ENCODE measurements at regions not wholly inside any gene's neighbourhood (a gene's known extent, or its start where the extent isn't known, plus 50 kb on each side); places are given as distances from the start of the nearest gene placed in this dataset.

GRCh38 chr6:166779963-166780683, 153.1 kb upstream of the RPS6KA2 start:
- POLR2A ChIA-PET: no interaction called here
- H3K4me3 ChIP-seq (ENCODE audit: low read depth, low read length, poor library complexity, severe bottlenecking): no peak overlapping the region
- DNase-seq (ENCODE audit: low spot score): no peak

GRCh38 chr6:166779381-166779780, 152.3 kb upstream of the RPS6KA2 start:
- POLR2A ChIA-PET: no interaction called here
- no peaks in the 10 kb centered on the region for H4K20me1 ChIP-seq (ENCODE audit: insufficient read depth, low read length)
- no peaks in the 10 kb centered on the region for H3K79me2 ChIP-seq (ENCODE audit: insufficient read depth, low read depth, low read length)
- BruUV-seq (replicated peaks): no TSS peak
- H3K9me2 ChIP-seq (ENCODE audit: insufficient read depth, low read length): no peaks in the 10 kb centered on the region
- H3K27ac ChIP-seq (ENCODE audit: low read depth, low read length, poor library complexity, severe bottlenecking): no peak overlapping the region
- no peak overlapping the region for H3K4me2 ChIP-seq (ENCODE audit: low read length)
- H3K4me3 ChIP-seq (ENCODE audit: low read depth, low read length, poor library complexity, severe bottlenecking): no peak overlapping the region
- no peak overlapping the region for H2AFZ ChIP-seq (ENCODE audit: low read length)
- intact Hi-C loops (cut with micrococcal nuclease; ENCODE audit: unreplicated experiment): loop anchor here (10.0 kb wide), 1 partner anchor 515 kb away; the partner anchor contains the start of gene UNC93A
- no peaks in the 10 kb centered on the region for H3K4me1 ChIP-seq (ENCODE audit: insufficient read depth, low read length, poor library complexity, severe bottlenecking)
- CTCF ChIA-PET (ENCODE audit: unreplicated experiment): no interaction called here
- TF ChIP-seq CTCF (conservative IDR thresholded peaks at IDR 0.05; ENCODE audit: low read length) (no peak), EZH2phosphoT487 (IDR thresholded peaks at IDR 0.05; ENCODE audit: borderline replicate concordance, low read depth, low read length) (no peak)
- DNase-seq (ENCODE audit: low spot score): no peak
- H3K36me3 ChIP-seq (ENCODE audit: insufficient read depth, low read length): no peaks in the 10 kb centered on the region
- no peaks in the 10 kb centered on the region for H3K9me3 ChIP-seq (ENCODE audit: low read length)

More at GRCh38 chr6:166779963-166780683, 153.1 kb upstream of the RPS6KA2 start:
- intact Hi-C loops (cut with micrococcal nuclease; ENCODE audit: unreplicated experiment): loop anchor here (10.0 kb wide), 1 partner anchor 515 kb away; the partner anchor contains the start of gene UNC93A
- no peak overlapping the region for H3K4me2 ChIP-seq (ENCODE audit: low read length)
- no peaks in the 10 kb centered on the region for H3K4me1 ChIP-seq (ENCODE audit: insufficient read depth, low read length, poor library complexity, severe bottlenecking)
- H3K9me3 ChIP-seq (ENCODE audit: low read length): no peaks in the 10 kb centered on the region
- no peak overlapping the region for H3K27ac ChIP-seq (ENCODE audit: low read depth, low read length, poor library complexity, severe bottlenecking)
- no peaks in the 10 kb centered on the region for H3K9me2 ChIP-seq (ENCODE audit: insufficient read depth, low read length)
- BruUV-seq (replicated peaks): no TSS peak
- no peaks in the 10 kb centered on the region for H4K20me1 ChIP-seq (ENCODE audit: insufficient read depth, low read length)
- TF ChIP-seq EZH2phosphoT487 (IDR thresholded peaks at IDR 0.05; ENCODE audit: borderline replicate concordance, low read depth, low read length) (no peak), CTCF (conservative IDR thresholded peaks at IDR 0.05; ENCODE audit: low read length) (no peak)
- CTCF ChIA-PET (ENCODE audit: unreplicated experiment): no interaction called here
- no peaks in the 10 kb centered on the region for H3K79me2 ChIP-seq (ENCODE audit: insufficient read depth, low read depth, low read length)
- no peaks in the 10 kb centered on the region for H3K36me3 ChIP-seq (ENCODE audit: insufficient read depth, low read length)
- no peak overlapping the region for H2AFZ ChIP-seq (ENCODE audit: low read length)

DNA sequence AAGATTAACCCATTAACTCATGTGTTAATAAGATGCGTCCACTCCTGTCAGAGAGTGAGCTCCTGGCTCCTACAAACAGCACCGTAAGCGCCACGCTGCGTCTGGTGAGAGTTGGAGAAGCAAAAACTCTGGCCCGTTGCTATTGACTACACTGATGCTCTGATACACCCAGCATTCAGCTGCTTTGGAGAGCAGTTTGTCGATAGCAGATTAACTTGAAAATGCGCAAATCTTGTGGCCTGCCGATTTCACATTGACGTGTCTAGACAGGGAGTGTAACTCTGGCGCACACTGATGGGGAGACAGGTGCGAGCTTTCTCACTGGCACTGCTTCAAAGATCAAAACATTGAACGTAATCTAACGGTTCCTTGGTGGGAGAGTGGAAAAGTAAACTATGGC, 151.7 kb upstream of the RPS6KA2 start:
- no peak overlapping the region for H3K4me3 ChIP-seq (ENCODE audit: low read depth, low read length, poor library complexity, severe bottlenecking)
- no TSS peak for BruUV-seq (replicated peaks)
- H3K9me3 ChIP-seq (ENCODE audit: low read length): no peaks in the 10 kb centered on the region
- CTCF ChIA-PET (ENCODE audit: unreplicated experiment): interaction anchor here (0.6 to 1.1 kb wide), 2 partner anchors 128 to 362 kb away, joined by 3 read pairs; no protein-coding TSS in a partner anchor
- intact Hi-C loops (cut with micrococcal nuclease; ENCODE audit: unreplicated experiment): loop anchor here (10.0 kb wide), 1 partner anchor 516 kb away; the partner anchor contains the start of gene UNC93A
- no peak overlapping the region for H3K27ac ChIP-seq (ENCODE audit: low read depth, low read length, poor library complexity, severe bottlenecking)
- H3K36me3 ChIP-seq (ENCODE audit: insufficient read depth, low read length): no peaks in the 10 kb centered on the region
- no peaks in the 10 kb centered on the region for H4K20me1 ChIP-seq (ENCODE audit: insufficient read depth, low read length)
- no peaks in the 10 kb centered on the region for H3K9me2 ChIP-seq (ENCODE audit: insufficient read depth, low read length)
- no peak for DNase-seq (ENCODE audit: low spot score)
- H2AFZ ChIP-seq (ENCODE audit: low read length): no peak overlapping the region
- no peaks in the 10 kb centered on the region for H3K79me2 ChIP-seq (ENCODE audit: insufficient read depth, low read depth, low read length)
- no peak overlapping the region for H3K4me2 ChIP-seq (ENCODE audit: low read length)
- no peaks in the 10 kb centered on the region for H3K4me1 ChIP-seq (ENCODE audit: insufficient read depth, low read length, poor library complexity, severe bottlenecking)
- POLR2A ChIA-PET: interaction anchor here (0.8 kb wide), 1 partner anchor 363 kb away, joined by 3 read pairs; no protein-coding TSS in a partner anchor
- TF ChIP-seq CTCF (conservative IDR thresholded peaks at IDR 0.05; ENCODE audit: low read length): no peak
